GM18873 (cell line): ENCODE measurements at regions not wholly inside any gene's neighbourhood (a gene's known extent, or its start where the extent isn't known, plus 50 kb on each side); places are given as distances from the start of the nearest gene placed in this dataset.
"Not testable (repeated sequence)": the region's sequence is repeated elsewhere in the genome, so short reads cannot be mapped to it uniquely, and the experiment has no call there.

Experiments
- ATAC-seq: cut with Tn5 transposase; IDR thresholded peaks from one replicate; pipeline ENCODE4 v1.9.1; 2021; ENCODE audit warnings: mild to moderate bottlenecking, moderate library complexity, moderate number of reproducible peaks; ENCODE audit not compliant: unreplicated experiment, low FRiP score

GRCh38 chr2:195572895-195573683, 83.9 kb upstream of the SLC39A10 start:
- ATAC-seq = no peak

GRCh38 chr2:195570329-195570728, 86.7 kb upstream of the SLC39A10 start:
- ATAC-seq = no peak

GRCh38 chr2:195569255-195569654, 87.8 kb upstream of the SLC39A10 start:
- no peak for ATAC-seq

- not testable (repeated sequence) for ATAC-seq
Observed at GRCh38 chr2:195564625-195565135, 92.3 kb upstream of the SLC39A10 start.

GRCh38 chr2:195563857-195564512, 93.0 kb upstream of the SLC39A10 start:
- ATAC-seq = no peak

- ATAC-seq = no peak
Observed at GRCh38 chr2:195562570-195563566, 94.2 kb upstream of the SLC39A10 start.

- ATAC-seq = peak; percentile 46
Observed at GRCh38 chr2:195561116-195561921, 95.7 kb upstream of the SLC39A10 start.

- ATAC-seq = no peak
Observed at GRCh38 chr2:195560209-195560895, 96.7 kb upstream of the SLC39A10 start.

- peak; percentile 87 for ATAC-seq
Observed at GRCh38 chr2:195559431-195559914, 97.6 kb upstream of the SLC39A10 start.

- ATAC-seq = no peak
Observed at GRCh38 chr2:195555971-195556370, 101.1 kb upstream of the SLC39A10 start.

- ATAC-seq = no peak
Observed at GRCh38 chr2:195552581-195552980, 104.4 kb upstream of the SLC39A10 start.

- no peak for ATAC-seq
Observed at GRCh38 chr2:195548198-195548940, 108.7 kb upstream of the SLC39A10 start.

GRCh38 chr2:195547268-195547840, 109.7 kb upstream of the SLC39A10 start:
- not testable (repeated sequence) for ATAC-seq

GRCh38 chr2:195545811-195546210, 111.2 kb upstream of the SLC39A10 start:
- ATAC-seq = no peak

- peak; percentile 98 for ATAC-seq
Observed at GRCh38 chr2:195543902-195544894, 112.8 kb upstream of the SLC39A10 start.

GRCh38 chr2:195543063-195543462, 114.0 kb upstream of the SLC39A10 start:
- ATAC-seq = no peak

GRCh38 chr2:195542067-195542466, 115.0 kb upstream of the SLC39A10 start:
- no peak for ATAC-seq
